DMS153 (cell line): ENCODE measurements at regions not wholly inside any gene's neighbourhood (a gene's known extent, or its start where the extent isn't known, plus 50 kb on each side); places are given as distances from the start of the nearest gene placed in this dataset.
"Not testable (repeated sequence)": the region's sequence is repeated elsewhere in the genome, so short reads cannot be mapped to it uniquely, and the experiment has no call there.

Source experiments
- DNase-seq: peaks from one replicate; lab custom pipeline; 2025; lab: John Stamatoyannopoulos, UW

DNA sequence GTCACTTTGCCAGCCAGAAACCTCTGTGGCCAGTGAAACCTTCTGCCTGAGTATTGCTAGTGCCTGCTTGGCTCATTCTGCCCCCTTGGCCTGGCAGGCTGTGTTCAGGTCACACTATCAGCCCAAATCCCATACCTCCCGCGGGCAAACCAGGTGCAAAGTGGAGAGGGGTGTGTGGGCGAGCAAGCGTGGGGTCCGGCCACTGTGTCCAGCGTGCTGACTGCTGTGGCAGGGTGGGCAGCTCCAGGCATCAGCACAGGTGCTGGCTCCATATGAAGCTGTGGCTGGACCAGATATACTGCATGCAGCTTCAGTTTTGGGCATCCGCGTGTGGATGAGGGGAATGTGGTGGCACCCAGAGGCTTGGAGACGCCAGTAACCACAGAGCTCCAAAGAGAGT, 576.5 kb upstream of the EDIL3 start:
- DNase-seq: no peak

DNA sequence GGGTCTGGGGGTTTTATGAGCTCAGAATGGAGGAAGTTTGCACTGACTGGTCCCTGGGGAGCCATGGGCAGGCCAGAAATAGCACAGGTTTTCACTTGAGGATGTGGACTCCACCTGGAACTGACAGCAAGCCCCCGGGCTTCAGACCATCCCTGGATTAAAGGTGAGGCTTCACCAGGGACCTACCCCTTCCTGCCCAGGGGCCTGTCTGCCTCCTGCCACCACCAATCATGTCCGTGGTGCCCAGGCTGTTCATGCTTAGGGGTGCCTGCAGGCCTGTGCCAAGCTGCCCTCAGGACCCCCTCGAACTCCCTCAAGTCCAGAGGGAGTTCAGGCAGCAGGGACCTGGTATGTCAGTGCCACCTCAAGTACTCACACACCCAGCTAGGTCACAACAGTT, 577.2 kb upstream of the EDIL3 start:
- DNase-seq: no peak

DNA sequence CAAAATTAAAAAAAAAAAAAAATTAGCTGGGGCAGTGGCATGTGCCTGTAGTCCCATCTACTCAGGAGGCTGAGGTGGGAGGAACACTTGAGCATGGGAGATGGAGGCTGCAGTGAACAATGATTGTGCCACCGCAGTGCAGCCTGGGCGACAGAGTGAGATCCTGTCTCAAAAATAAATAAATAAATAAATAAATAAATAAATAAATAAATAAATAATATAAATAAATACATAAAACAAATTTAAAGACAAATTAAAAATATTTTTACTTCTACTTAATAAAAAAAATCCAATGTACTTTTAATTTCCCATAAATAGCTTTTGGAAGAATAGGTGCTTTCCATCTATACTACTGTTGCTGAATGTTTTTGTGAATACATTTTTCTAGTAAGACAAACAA, 598.4 kb upstream of the EDIL3 start:
- DNase-seq: no peak

DNA sequence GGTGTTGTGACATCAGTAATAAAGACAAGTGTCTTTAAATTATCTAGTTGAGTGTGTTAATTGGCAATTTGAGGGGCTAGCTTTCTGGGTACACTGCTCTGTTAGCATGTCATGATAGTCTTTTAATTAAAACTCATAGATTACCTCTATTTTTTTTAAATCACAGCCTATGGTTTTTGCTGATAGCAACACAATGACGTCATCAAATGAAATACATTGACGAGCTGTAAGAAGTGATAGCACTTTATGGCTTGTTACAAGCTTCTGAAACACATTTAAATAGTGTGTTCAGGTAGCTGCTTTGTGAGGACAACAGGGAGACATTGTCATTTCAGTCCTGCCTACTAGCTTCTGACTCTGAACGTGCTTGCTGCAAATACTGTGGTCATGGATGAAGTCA, 600.5 kb upstream of the EDIL3 start:
- no peak for DNase-seq

DNA sequence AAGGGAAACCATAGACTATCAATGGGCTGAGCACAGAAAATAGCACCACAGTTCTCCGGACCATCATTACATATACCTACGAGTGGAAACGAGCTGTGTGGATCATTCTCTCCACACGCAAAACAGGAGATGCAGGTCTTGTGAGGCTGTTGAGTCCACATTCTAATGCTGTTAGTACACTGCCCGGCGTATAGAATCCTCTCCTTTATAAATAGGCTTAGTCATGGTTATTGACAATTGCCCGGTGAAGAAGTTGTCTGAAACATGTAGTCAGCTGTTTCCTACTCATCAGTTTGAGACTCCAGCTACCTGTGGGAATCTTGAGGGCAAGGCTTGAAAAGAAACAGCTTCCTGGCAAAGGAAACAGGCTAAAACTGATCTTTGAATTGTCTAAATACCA, 602.0 kb upstream of the EDIL3 start:
- no peak for DNase-seq

DNA sequence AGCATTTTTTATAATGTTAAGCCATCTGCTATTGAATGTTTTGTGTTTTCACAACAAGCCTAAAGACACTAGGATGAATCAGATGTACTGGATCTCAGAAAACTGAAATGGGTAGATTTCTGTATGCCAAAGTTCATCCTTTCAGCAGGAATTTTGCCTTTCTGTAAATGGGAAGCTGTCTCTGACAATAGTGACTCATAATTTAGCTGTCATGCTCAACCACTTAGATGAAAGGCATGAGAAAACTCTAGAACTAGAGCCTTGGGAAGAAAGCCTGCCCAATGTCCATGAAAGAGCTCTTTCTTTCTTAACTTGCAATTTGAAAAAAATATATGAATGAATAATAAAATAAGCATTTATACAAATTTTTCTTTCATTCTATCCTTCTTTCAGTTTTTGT, 616.0 kb upstream of the EDIL3 start:
- DNase-seq: no peak

DNA sequence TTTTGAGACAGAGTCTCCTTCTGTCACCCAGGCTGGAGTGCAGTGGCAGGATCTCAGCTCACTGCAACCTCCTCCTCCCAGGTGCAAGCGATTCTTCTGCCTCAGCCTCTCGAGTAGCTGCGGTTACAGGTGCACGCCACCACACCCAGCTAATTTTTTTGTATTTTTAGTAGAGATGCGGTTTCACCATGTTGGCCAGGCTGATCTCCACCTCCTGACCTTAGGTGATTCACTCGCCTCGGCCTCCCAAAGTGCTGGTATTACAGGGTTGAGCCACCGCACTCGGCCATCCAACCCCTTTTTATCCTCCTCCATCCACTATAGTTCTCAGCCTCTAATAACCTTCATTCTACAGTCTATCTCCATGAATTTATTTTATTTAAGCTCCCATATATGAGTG, 617.3 kb upstream of the EDIL3 start:
- not testable (repeated sequence) for DNase-seq

DNA sequence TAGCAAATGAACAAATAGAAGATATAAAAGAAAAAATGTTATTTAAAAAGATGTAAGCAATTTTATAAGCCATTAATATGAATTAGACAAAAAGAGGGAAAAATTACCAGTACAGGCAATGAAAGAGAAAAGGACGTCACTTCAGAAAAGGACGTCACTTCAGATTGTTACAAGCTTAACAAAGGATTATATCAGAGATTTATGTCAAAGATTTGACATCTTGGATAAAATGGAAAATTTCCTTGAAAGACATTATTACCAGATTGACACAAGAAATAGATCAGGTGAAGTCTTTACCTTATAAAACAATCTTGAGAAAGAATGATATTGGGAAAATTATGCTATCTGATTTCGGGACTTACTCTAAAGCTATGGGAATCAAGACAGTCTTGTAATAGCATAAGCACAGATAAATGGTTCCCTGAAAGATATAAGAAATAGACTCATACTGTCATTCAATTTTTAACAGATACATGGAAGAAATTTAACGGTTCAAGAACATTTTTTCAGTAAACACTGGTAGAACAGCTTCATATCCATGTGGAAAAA, 625.4 kb upstream of the EDIL3 start:
- DNase-seq: no peak

DNA sequence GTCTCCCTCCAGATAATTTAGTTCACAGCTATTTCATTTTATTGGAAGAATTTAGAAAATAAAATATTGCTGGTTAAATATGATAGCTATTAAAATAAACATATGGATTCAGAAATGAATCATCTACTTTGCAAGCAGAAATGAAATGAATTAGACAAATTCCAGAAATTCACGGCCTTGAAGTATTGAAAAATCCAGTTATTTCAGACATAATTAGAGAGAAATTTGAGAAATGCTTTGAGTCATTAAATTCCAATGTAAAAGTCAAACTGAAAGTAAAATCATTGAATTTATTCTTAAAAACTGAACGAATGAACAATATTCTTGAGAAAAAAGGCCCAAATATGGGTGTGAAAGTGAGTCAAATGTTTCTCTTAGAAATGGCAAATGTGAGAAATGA, 632.6 kb upstream of the EDIL3 start:
- DNase-seq: no peak

DNA sequence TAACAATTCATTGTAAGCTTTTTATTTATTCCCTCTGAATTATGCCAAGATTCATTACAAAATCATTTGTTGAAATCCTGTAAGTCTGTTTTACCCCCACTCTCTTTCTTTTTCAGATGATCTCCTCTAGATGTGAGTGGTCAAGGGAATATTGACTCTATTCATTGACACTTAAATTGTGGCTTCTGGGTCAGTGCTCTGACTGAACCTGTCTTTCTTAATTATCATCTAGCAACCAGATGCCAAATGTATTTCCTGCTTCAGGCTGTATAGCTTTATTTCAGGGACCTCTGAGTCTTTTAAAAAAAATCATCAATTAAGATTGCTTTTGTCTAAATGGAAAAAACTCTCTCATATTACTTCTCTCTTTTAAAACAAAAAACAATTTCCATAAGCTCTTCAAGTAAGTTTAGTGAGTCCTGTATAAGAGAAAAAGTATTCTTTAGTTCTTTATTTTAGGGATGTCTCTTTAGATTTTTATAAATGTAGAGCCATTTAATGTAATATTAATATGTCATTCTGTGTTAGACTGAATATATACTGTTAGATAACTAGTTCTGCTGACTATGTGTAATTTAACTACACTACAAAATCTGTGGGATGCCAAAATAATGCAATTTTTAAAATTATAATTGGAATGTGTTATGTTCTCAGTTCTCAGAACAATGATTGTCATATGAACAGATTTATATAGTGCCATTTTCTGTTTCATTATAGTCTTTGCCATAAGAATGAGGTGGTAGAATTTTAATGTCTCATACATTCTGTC, 645.8 kb upstream of the EDIL3 start:
- no peak for DNase-seq

DNA sequence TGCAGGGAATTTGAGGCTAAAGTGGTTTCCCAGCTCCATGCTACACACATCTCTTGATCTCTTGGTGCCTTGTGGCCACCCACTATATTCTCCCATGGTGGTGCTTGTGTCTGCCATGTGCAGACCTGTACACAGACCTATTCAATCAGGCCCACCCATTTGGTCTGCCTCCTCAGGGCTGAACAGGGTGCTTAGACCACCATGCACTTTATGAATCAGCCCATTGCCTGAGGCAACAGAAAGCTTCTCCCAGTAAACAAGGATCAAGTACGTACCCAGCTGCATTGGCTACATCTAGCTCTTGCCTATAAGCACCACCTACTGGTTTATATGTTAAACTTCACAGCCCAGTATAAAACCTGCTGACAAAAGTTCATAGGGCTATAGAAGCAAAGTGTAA, 664.3 kb upstream of the EDIL3 start:
- peak; percentile 0 for DNase-seq

DNA sequence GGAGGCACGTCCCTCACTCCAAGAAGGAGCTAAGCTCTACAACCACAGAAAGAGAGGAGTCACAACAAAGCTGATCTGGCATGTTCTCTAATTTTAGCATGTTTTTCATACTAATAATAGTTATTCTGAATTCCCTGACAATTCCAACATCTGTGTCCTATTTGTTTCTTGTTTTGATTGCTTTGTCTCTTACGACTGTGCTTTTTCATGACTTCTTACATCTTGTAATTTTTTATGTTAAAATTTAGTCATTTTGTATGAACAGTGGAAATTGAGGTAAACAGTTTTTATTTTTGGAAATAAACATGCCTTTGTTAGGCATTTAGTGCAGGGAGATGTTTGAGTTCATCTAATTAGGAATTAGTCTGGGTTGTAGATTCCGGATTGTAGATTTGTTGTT, 668.1 kb upstream of the EDIL3 start:
- DNase-seq: no peak

DNA sequence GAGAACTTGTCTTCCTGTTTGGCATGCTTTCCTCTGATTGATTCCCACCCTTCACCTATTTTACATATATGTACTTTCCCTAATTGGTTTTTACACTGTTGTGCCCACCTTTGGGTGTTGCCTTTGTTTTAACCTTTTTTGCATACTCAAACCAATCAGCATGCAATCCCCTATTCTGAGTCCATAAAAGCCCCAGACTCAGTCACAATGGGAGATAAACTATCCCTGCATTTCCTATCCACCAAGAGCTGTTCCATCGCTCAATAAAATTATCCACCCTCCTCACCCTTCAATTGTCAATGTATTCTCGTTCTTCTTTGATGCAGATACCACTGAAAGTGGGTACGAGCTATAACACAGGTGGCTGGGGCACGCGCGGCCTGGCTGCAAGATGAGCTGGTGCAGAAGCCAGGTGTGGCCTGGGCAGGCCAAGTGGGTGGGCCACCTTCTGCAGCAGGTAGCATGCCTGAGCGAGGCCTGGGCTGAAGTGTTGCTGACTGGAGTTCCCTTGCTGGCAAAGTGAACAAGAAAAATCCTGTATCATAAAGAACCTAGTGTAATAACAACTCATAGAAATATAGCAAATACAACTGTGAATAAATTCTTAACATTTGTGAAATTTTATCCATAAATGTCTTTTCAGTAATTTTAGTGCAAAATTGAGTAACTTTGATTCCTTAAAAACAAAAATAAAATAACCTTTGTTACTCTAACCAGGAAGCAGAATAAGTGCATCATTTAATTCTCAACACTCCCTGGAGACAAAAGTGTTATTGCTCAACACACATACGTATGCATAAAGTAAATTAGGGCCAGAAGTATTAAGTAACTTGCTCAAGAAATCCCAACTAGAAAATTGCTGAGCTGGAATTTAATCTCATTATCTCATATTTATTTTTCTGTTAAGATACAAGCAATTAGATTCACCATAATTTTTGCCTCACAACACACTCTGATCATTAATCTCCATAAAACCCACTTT, 685.3 kb upstream of the EDIL3 start:
- no peak for DNase-seq

DNA sequence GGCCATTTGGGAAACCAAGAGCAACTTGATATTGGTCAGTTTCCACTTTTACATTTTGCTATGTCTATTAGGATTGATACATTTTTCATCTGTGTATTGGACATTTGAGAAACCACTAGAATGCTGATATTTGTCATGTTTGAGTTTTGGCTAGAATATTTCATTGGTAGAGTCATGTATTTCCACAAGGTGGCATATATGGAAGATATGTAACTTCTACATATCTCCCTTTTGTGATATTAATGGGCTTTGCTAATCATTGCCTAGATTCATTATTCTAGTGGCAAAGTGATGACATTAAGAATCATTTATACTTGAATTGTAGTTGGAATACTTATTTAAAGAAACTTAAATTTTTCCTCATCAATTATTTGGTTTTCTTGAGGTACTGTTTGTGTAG, 692.9 kb upstream of the EDIL3 start:
- no peak for DNase-seq

DNA sequence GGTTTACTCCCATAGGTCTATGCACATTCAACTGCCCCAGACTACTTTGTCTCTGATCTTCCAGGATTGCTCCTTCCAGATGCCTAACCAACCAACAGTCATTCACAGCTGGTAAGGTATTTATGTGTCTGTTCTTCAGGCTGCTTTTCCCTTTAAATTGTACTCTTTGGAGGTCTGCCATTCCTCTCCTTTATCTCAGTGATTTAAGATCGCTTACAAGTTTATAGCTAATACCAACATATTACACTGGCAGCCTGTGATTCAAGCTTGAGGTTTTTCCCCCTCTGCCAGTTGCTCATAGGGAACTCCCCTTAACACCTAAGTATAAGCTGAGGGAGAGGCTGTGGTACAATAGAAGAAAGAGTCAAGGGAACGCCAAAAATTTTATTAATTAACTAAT, 711.7 kb upstream of the EDIL3 start:
- DNase-seq: no peak

DNA sequence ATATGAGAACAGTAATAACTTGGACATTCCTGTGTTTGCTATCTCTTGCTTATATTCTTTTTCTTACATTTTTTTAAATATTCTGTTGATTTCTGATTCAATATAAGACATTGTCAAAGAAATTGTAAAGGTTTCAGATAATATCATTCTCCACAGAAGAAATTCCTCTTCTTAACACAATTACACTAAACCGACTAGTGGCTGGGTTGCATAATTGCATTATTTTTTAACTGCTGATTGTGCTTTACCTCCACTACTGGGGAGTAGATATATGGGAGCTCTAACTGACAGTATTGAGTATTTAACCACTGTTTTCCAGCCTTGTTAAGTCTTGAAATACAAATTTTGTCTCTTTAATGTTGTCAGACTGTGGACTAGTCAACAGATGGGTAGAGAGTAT, 723.8 kb upstream of the EDIL3 start:
- DNase-seq: no peak

DNA sequence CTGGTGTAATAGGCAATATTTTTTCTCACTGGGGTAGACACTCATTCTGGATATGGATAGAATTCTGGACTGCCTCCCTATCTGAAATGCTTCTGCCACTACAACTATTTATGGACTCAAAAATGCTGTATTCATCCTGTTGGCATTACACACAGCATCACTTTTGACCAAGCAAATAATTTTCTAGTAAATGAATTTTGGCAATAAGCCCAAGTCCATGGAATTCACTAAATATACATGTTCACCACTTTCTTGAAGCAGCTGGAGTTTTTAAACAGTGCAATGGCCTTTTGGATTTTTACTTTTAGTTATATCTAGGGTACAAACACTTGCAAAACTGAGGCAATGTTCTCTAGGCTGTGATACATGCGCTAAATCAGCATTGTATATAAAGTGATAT, 724.9 kb upstream of the EDIL3 start:
- no peak for DNase-seq

DNA sequence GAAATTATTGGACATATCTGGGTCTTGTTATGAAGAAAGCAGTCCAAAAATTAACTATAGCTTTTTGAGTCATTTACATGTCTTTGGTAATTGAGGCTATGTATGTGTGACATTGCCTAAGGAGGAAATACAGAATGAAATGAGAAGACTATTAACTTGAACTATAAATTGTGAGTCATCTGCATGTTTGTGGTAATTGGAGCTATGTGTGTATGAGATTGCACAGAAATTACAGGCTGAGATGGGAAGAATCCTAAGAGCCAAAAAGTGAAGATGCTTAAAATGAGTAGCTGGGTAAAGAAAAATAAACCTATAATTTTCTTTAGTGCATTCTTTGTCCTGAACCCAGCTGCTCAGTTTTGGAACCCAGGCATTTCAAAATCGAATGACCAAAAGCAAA, 747.6 kb upstream of the EDIL3 start:
- no peak for DNase-seq

DNA sequence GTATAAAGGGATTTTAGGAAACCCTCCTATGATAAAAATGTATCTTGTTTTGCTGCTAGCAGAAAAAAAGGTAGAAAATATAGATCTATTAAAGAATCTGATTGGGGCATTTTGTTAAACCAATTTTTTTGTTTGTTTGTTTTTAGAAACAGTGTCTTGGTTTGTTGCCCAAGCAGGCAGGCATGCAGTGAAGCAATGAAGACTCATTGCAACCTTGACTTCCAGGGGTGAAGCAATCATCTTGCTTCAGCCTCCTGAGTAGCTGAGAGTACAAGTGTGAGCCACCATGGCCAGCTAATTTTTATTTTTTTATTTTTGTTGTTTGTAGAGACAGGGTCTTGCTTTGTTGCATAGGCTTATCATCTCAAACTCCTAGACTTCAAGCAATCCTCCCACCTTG, 755.8 kb upstream of the EDIL3 start:
- no peak for DNase-seq

DNA sequence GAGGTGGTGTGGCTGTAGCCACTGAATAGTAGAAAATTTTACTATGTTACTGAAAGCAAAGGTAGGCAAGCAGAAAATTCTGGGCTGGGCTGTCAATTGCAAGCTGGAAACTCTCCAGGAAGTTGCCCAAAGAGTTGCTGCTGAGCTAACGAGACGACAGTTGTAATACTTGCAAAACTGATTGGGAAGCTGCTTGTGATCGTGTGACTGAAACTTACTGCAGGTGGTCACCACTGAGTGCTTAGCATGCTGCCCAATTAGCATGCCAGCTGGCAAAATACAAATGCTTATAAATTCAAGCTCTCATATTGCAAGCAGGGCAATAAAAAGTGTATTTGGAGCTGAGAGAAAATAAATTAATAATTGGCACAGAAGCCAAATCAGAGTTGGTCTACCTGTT, 758.5 kb upstream of the EDIL3 start:
- DNase-seq: no peak

DNA sequence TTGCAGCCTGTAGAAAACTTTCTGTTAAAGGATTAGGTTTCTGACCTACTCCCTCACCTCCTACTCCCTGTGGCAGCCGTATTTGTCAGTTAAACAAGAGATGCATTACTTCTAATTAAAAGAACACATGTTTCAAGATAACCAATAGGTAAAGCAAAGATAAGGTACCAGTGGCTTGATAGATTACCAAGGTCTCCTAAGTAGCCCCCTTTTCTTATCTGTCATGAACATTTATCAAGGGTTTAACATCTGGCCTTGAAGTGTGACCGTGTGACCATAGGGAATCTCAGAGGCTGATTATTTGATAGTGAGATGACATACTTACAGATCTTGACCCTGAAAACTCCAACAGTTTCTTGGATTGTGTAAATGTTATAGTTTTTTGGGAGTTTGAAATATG, 764.0 kb upstream of the EDIL3 start:
- no peak for DNase-seq

DNA sequence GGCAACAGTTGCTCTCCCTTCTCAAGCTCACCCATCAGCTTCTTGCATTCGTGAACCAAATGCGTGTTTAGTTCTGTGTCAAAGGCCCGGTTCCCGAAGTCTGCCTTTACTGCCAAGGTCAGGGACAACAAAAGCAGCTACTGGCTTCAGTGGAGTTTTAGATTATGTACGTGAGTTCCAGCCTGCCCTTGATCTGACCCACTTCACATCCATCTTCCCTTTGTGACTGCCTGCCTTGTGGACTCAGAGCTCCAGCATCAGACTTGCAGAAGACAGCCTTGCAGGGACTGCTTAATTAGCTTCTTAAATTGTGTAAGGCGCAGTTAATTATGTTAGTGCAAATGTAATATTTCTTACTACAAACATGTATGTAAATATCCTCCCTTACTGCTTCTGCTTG, 774.7 kb upstream of the EDIL3 start:
- DNase-seq: no peak

DNA sequence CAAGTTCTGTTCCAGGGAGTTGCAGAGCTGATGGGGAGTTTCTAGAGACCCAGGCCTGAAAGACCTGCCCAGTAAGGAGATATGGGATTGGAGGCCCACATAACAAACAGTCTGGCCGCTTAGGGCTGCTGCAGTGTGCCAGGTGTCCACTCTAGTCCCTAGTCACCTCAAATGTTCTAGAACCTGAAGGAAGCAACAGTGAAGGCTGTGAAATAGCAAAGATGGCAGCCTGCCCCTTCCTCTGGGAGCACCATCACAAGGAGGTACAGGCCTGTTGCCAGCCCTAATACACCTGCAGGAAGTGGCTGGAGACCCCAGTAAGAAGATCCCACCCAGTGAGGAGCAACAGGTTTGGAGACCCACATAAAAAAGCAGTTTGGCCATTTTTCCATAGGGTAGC, 783.8 kb upstream of the EDIL3 start:
- no peak for DNase-seq
